ENCODE measurements at regions not wholly inside any gene's neighbourhood (a gene's known extent, or its start where the extent isn't known, plus 50 kb on each side); places are given as distances from the start of the nearest gene placed in this dataset.

- TF ChIP-seq CTCF (IDR thresholded peaks at IDR 0.05): no peak
- no peak for TF ChIP-seq POLR2A (IDR thresholded peaks at IDR 0.05)
Observed at GRCh38 chr15:95503107-95503506, 827.4 kb upstream of the NR2F2 start.
